K562 (cell line): ENCODE measurements at regions not wholly inside any gene's neighbourhood (a gene's known extent, or its start where the extent isn't known, plus 50 kb on each side); places are given as distances from the start of the nearest gene placed in this dataset.

Experiments
- ATAC-seq: fragments of 200-7000 bp; cut with Tn5 transposase; 3 replicates; pipeline ENCODE4 v1.9.1; 2020; ENCODE audit warnings: moderate library complexity
- BruUV-seq: library from RNA; stranded (reverse); fragments of 400-500 nt; replicated peaks from 2 replicates; lab custom pipeline; 2021; lab: Mats Ljungman, UMichigan
- CTCF ChIA-PET: fragments of 300-600 bp; formaldehyde crosslinking; extraction: SDS; loops from one replicate; lab custom pipeline; 2021; ENCODE audit warnings: low intra/inter-chr PET ratio; lab: Yijun Ruan, JAX
- POLR2A ChIA-PET: fragments of 300-600, 350-650 bp; sonication (Branson Sonifier 250); formaldehyde crosslinking; extraction: SDS; loops from one replicate; lab custom pipeline; 2021; ENCODE audit warnings: antibody characterized with exemption, inconsistent platforms; lab: Yijun Ruan, JAX
- DNase-seq, 4 experiments: peaks; one replicate each; pipeline versions ENCODE4 v3.0.0 to v3.0.0-alpha.2; 2011 to 2018; ENCODE audit warnings: low spot score in 3 of 4, mixed read lengths in 3 of 4; ENCODE audit errors: extremely low read depth in 1 of 4
- FAIRE-seq: peaks from 2 replicates; lab custom pipeline; 2011; peaks lifted over from hg19 to GRCh38; lab: Jason Lieb, UNC
- H2AFZ ChIP-seq: 2 replicates; pipeline ENCODE4 v1.6.0; 2011; ENCODE audit warnings: low read depth, low read length, control low read depth, inconsistent platforms
- H3K27ac ChIP-seq: fragments of 200-600 bp; 3 replicates; pipeline ENCODE4 v1.8.0; 2011; ENCODE audit warnings: low read depth, mild to moderate bottlenecking, control low read depth, inconsistent platforms, low read length, moderate library complexity, mixed read lengths; ENCODE audit errors: extremely low read depth
- H3K27me3 ChIP-seq, 2 experiments: fragments of 300-600 bp in 1 of 2; 2 replicates in 1 of 2; 3 replicates in 1 of 2; pipeline versions ENCODE4 v1.6.0 to v1.8.0; 2011; ENCODE audit warnings: inconsistent platforms in 2 of 2, low read length in 2 of 2, mild to moderate bottlenecking in 1 of 2, mixed read lengths in 1 of 2, moderate library complexity in 1 of 2; ENCODE audit not compliant: control insufficient read depth in 2 of 2, insufficient read depth in 2 of 2
- H3K36me3 ChIP-seq: fragments of 300-600 bp; 3 replicates; pipeline ENCODE4 v1.8.0; 2011; ENCODE audit warnings: mild to moderate bottlenecking, low read length, inconsistent platforms; ENCODE audit not compliant: control insufficient read depth, insufficient read depth
- H3K4me1 ChIP-seq, 2 experiments: fragments of 200-600 bp in 1 of 2; replicated peaks in 1 of 2; 2 replicates in 1 of 2; 3 replicates in 1 of 2; pipeline versions ENCODE4 v1.5.1 to v1.8.0; 2011; ENCODE audit warnings: inconsistent platforms in 2 of 2, low read length in 2 of 2, mild to moderate bottlenecking in 1 of 2, mixed read lengths in 1 of 2, moderate library complexity in 1 of 2; ENCODE audit not compliant: control insufficient read depth in 2 of 2, insufficient read depth in 2 of 2
- H3K4me2 ChIP-seq: 2 replicates; pipeline ENCODE4 v1.6.1; 2011; ENCODE audit warnings: low read length, control low read depth, inconsistent platforms, mixed read lengths; ENCODE audit not compliant: insufficient read depth
- H3K4me3 ChIP-seq: fragments of 200-600 bp; sonication (generic), shearing (Covaris generic); 2 replicates; pipeline ENCODE4 v1.5.1; 2016; ENCODE audit warnings: control low read depth, inconsistent platforms
- H3K79me2 ChIP-seq: fragments of 200-600 bp; 3 replicates; pipeline ENCODE4 v1.8.0; 2011; ENCODE audit warnings: low read length, inconsistent platforms; ENCODE audit not compliant: control insufficient read depth, insufficient read depth
- H3K9ac ChIP-seq, 2 experiments: 2 replicates each; pipeline versions ENCODE4 v1.6.0 to v1.6.1; 2011; ENCODE audit warnings: low read depth in 2 of 2, low read length in 2 of 2, control low read depth in 1 of 2, inconsistent platforms in 1 of 2, mild to moderate bottlenecking in 1 of 2, mixed read lengths in 1 of 2; ENCODE audit not compliant: insufficient read depth in 1 of 2
- H3K9me1 ChIP-seq: one replicate; pipeline ENCODE4 v1.6.0; 2011; ENCODE audit warnings: inconsistent platforms, mild to moderate bottlenecking, low read length, moderate library complexity; ENCODE audit not compliant: control insufficient read depth, insufficient read depth
- H3K9me3 ChIP-seq: replicated peaks from 2 replicates; pipeline ENCODE4 v1.5.1; 2011; ENCODE audit warnings: low read depth, low read length, inconsistent platforms; ENCODE audit not compliant: control insufficient read depth, insufficient read depth
- H4K20me1 ChIP-seq: replicated peaks from 2 replicates; pipeline ENCODE4 v1.6.1; 2011; ENCODE audit warnings: low read length, inconsistent platforms, mixed read lengths; ENCODE audit not compliant: control insufficient read depth, insufficient read depth
- ADNP ChIP-seq: fragments of 200-800 bp; sonication (Bioruptor generic); IDR thresholded peaks from 2 replicates; pipeline ENCODE4 v1.6.1; 2016; ENCODE audit warnings: missing genetic modification characterization, missing compliant biosample characterization
- CBX1 ChIP-seq: sonication (generic); IDR thresholded peaks from 2 replicates; pipeline ENCODE4 v1.6.1; 2016; ENCODE audit warnings: antibody characterized with exemption, low read depth, mild to moderate bottlenecking
- CREB3 ChIP-seq: fragments of 450-650 bp; conservative IDR thresholded peaks from 2 replicates; pipeline ENCODE4 v1.6.1; 2016; ENCODE audit warnings: missing genetic modification characterization, low read depth, mild to moderate bottlenecking, missing compliant biosample characterization, moderate library complexity
- CREB5 ChIP-seq: fragments of 250-450 bp; sonication (Bioruptor Pico); IDR thresholded peaks from 2 replicates; pipeline ENCODE4 v1.5.0; 2020; ENCODE audit warnings: mild to moderate bottlenecking
- CUX1 ChIP-seq: fragments of 200-800 bp; sonication (Bioruptor generic); IDR thresholded peaks from 2 replicates; pipeline ENCODE4 v1.6.1; 2016; ENCODE audit warnings: missing genetic modification characterization, missing compliant biosample characterization
- GTF2A2 ChIP-seq: IDR thresholded peaks from 2 replicates; pipeline ENCODE4 v1.6.1; 2016; ENCODE audit warnings: mild to moderate bottlenecking, missing genetic modification characterization, missing compliant biosample characterization
- HDAC2 ChIP-seq: fragments of 450-650 bp; IDR thresholded peaks from 2 replicates; pipeline ENCODE4 v1.6.1; 2016; ENCODE audit warnings: mild to moderate bottlenecking
- HNRNPL ChIP-seq: fragments of 200-400 bp; formaldehyde crosslinking; IDR thresholded peaks from 2 replicates; pipeline ENCODE4 v1.6.1; 2017; ENCODE audit warnings: low read depth, mild to moderate bottlenecking, low read length
- TEAD4 ChIP-seq, 2 experiments: sonication (generic) in 1 of 2; formaldehyde crosslinking in 1 of 2; IDR thresholded peaks; 2 replicates each; pipeline versions ENCODE4 v1.6.1 to v1.8.0; 2012 to 2022; ENCODE audit warnings: borderline replicate concordance in 1 of 2, inconsistent platforms in 1 of 2, low read length in 1 of 2, mild to moderate bottlenecking in 1 of 2, missing genetic modification reagents in 1 of 2
- ZNF124 ChIP-seq: sonication (generic); formaldehyde crosslinking; IDR thresholded peaks from 2 replicates; pipeline ENCODE4 v1.8.1; 2022; ENCODE audit warnings: missing genetic modification reagents
- ZNF644 ChIP-seq: fragments of 200-800 bp; sonication (Bioruptor generic); IDR thresholded peaks from 2 replicates; pipeline ENCODE4 v1.6.1; 2016; ENCODE audit warnings: low read depth, missing genetic modification characterization, missing compliant biosample characterization
- WGBS: fragments of 100-300 bp; shearing (Covaris generic); methylation state at CpG from one replicate; pipeline ENCODE4 v1.1.6; 2016; ENCODE audit warnings: low coverage, mixed read lengths; ENCODE audit not compliant: insufficient coverage; ENCODE audit errors: missing lambda C conversion rate; 5-methylcytosine and 5-hydroxymethylcytosine counted together
- in situ Hi-C: fragments of 300-500 bp; cut with MboI; formaldehyde crosslinking; loops from 4 replicates; pipeline ENCODE4 v1.15.0; 2018; ENCODE audit warnings: inconsistent platforms, mixed read lengths
- intact Hi-C: fragments of 100-400 bp; cut with micrococcal nuclease; formaldehyde crosslinking; loops from 2 replicates; pipeline ENCODE4 v1.14.2; 2022

- H2AFZ ChIP-seq, result no peak overlapping the region
- in situ Hi-C loops, result no loop called here
- no peaks in the 10 kb centered on the region for H3K79me2 ChIP-seq
- H3K4me2 ChIP-seq, result no peak overlapping the region
- no peaks in the 10 kb centered on the region for H4K20me1 ChIP-seq
- 1% methylated on average over 10 of the region's 10 CpGs for WGBS
- no peaks in the 10 kb centered on the region for H3K9me1 ChIP-seq
- POLR2A ChIA-PET, result interaction anchor here (1.1 kb wide), 1 partner anchor 10 kb away, joined by 3 read pairs; no protein-coding TSS in a partner anchor
- H3K4me3 ChIP-seq, result no peak overlapping the region
- ATAC-seq (no peak), FAIRE-seq (no peak)
- no peaks in the 10 kb centered on the region for H3K4me1 ChIP-seq
- TF ChIP-seq TEAD4 (IDR thresholded peaks at IDR 0.05; ENCODE audit: low read length) (no peak), TEAD4 (CRISPR knock-in tag; IDR thresholded peaks at IDR 0.05; ENCODE audit: borderline replicate concordance) (no peak), HNRNPL (no peak), CREB5 (CRISPR knock-in tag) (no peak), CREB3 (tag) (no peak), CBX1 (no peak), GTF2A2 (no peak), CUX1 (CRISPR knock-in tag) (no peak), HDAC2 (no peak), ZNF644 (tag) (no peak), ADNP (tag) (no peak), ZNF124 (CRISPR knock-in tag) (no peak)
- TF ChIP-seq, all 486 proteins: peak for 0
- intact Hi-C loops, result no loop called here
- H3K9ac ChIP-seq, result no peak overlapping the region
- no peaks in the 10 kb centered on the region for H3K27me3 ChIP-seq
- H3K27ac ChIP-seq, result no peak overlapping the region
- BruUV-seq, result no TSS peak
- DNase-seq, result no peak
- H3K36me3 ChIP-seq, result no peaks in the 10 kb centered on the region
- no peaks in the 10 kb centered on the region for H3K9me3 ChIP-seq
- CTCF ChIA-PET, result no interaction called here
Measured at GRCh38 chr5:20241351-20241750, 253.4 kb upstream of the CDH18 start.
